ENCODE measurements at regions not wholly inside any gene's neighbourhood (a gene's known extent, or its start where the extent isn't known, plus 50 kb on each side); places are given as distances from the start of the nearest gene placed in this dataset.

- Histone ChIP-seq H3K27me3 (ENCODE audit: control insufficient read depth in 3 of 3, insufficient read depth in 3 of 3, low read length in 2 of 3) (no peaks in the 10 kb centered on the region), H3K27ac (ENCODE audit: low read depth in 1 of 2, low read length in 1 of 2) (no peak overlapping the region), H3K4me1 (ENCODE audit: control insufficient read depth in 5 of 5, insufficient read depth in 5 of 5, low read length in 5 of 5) (no peaks in the 10 kb centered on the region), H3K9me3 (ENCODE audit: control insufficient read depth in 4 of 4, insufficient read depth in 3 of 4, low read length in 3 of 4) (peaks cover 0 to 4% (median 0%) of the 10 kb centered on the region in 4 donors), H3K4me3 (no peak overlapping the region), H3K36me3 (ENCODE audit: control insufficient read depth in 4 of 4, insufficient read depth in 4 of 4, low read length in 4 of 4) (no peaks in the 10 kb centered on the region), H3K9ac (ENCODE audit: insufficient read depth in 1 of 2, low read length in 2 of 2) (no peak overlapping the region)
- DNase-seq (no peak), ATAC-seq (ENCODE audit: insufficient read depth, low FRiP score) (no peak)
- 82 to 83% methylated on average over 8 of the region's 8 CpGs for WGBS, 2 donors
- TF ChIP-seq, protein P1, sequence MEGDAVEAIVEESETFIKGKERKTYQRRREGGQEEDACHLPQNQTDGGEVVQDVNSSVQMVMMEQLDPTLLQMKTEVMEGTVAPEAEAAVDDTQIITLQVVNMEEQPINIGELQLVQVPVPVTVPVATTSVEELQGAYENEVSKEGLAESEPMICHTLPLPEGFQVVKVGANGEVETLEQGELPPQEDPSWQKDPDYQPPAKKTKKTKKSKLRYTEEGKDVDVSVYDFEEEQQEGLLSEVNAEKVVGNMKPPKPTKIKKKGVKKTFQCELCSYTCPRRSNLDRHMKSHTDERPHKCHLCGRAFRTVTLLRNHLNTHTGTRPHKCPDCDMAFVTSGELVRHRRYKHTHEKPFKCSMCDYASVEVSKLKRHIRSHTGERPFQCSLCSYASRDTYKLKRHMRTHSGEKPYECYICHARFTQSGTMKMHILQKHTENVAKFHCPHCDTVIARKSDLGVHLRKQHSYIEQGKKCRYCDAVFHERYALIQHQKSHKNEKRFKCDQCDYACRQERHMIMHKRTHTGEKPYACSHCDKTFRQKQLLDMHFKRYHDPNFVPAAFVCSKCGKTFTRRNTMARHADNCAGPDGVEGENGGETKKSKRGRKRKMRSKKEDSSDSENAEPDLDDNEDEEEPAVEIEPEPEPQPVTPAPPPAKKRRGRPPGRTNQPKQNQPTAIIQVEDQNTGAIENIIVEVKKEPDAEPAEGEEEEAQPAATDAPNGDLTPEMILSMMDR (IDR thresholded peaks at IDR 0.05; ENCODE audit: control extremely low read depth, extremely low read depth): no peak
Observed at GRCh38 chr2:33726415-33726814, 127.3 kb upstream of the FAM98A start.

DNA sequence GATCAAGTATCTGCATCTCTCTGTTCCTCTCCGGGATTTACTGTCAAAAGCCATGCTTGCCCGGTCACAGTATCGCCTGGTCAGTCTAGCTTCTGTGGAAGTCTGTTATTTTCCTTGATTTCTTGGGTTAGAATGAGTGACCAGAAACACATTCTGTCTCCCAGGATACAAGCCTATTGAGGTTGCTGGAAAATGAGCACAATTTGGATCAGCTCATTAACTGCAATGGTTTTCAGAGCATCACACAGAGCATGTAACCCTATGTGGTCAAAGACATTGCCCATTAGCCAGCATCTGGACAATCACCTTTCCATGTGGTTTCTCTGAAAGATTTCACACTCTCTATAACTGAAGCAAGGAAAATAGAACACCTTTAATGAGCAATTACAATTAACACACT, 124.2 kb upstream of the FAM98A start:
- H3K27ac ChIP-seq (ENCODE audit: low read depth in 1 of 2, low read length in 1 of 2): no peak overlapping the region
- no peak overlapping the region for H3K4me3 ChIP-seq
- H3K27me3 ChIP-seq (ENCODE audit: control insufficient read depth in 3 of 3, insufficient read depth in 3 of 3, low read length in 2 of 3): no peaks in the 10 kb centered on the region
- no peaks in the 10 kb centered on the region for H3K4me1 ChIP-seq (ENCODE audit: control insufficient read depth in 5 of 5, insufficient read depth in 5 of 5, low read length in 5 of 5)
- no peak overlapping the region for H3K9ac ChIP-seq (ENCODE audit: insufficient read depth in 1 of 2, low read length in 2 of 2)
- DNase-seq (no peak), ATAC-seq (ENCODE audit: insufficient read depth, low FRiP score) (no peak)
- TF ChIP-seq, protein P1 (IDR thresholded peaks at IDR 0.05; ENCODE audit: control extremely low read depth, extremely low read depth): no peak
- H3K36me3 ChIP-seq (ENCODE audit: control insufficient read depth in 4 of 4, insufficient read depth in 4 of 4, low read length in 4 of 4): no peaks in the 10 kb centered on the region
- H3K9me3 ChIP-seq (ENCODE audit: control insufficient read depth in 4 of 4, insufficient read depth in 3 of 4, low read length in 3 of 4): peaks cover 0 to 4% (median 0%) of the 10 kb centered on the region in 4 donors
- 64% methylated on average over 3 of the region's 3 CpGs for WGBS, 2 donors

GRCh38 chr2:33719067-33719466, 120.0 kb upstream of the FAM98A start:
- H3K27me3 ChIP-seq (ENCODE audit: control insufficient read depth in 3 of 3, insufficient read depth in 3 of 3, low read length in 2 of 3): no peaks in the 10 kb centered on the region
- DNase-seq (no peak), ATAC-seq (ENCODE audit: insufficient read depth, low FRiP score) (no peak)
- H3K9ac ChIP-seq (ENCODE audit: insufficient read depth in 1 of 2, low read length in 2 of 2): no peak overlapping the region
- no peaks in the 10 kb centered on the region for H3K36me3 ChIP-seq (ENCODE audit: control insufficient read depth in 4 of 4, insufficient read depth in 4 of 4, low read length in 4 of 4)
- no peak overlapping the region for H3K4me3 ChIP-seq
- 22 to 45% methylated on average over 2 of the region's 2 CpGs for WGBS, 2 donors
- TF ChIP-seq, protein P1 (IDR thresholded peaks at IDR 0.05; ENCODE audit: control extremely low read depth, extremely low read depth): no peak
- no peak overlapping the region for H3K27ac ChIP-seq (ENCODE audit: low read depth in 1 of 2, low read length in 1 of 2)
- H3K4me1 ChIP-seq (ENCODE audit: control insufficient read depth in 5 of 5, insufficient read depth in 5 of 5, low read length in 5 of 5): no peaks in the 10 kb centered on the region
- H3K9me3 ChIP-seq (ENCODE audit: control insufficient read depth in 4 of 4, insufficient read depth in 3 of 4, low read length in 3 of 4): no peaks in the 10 kb centered on the region

DNA sequence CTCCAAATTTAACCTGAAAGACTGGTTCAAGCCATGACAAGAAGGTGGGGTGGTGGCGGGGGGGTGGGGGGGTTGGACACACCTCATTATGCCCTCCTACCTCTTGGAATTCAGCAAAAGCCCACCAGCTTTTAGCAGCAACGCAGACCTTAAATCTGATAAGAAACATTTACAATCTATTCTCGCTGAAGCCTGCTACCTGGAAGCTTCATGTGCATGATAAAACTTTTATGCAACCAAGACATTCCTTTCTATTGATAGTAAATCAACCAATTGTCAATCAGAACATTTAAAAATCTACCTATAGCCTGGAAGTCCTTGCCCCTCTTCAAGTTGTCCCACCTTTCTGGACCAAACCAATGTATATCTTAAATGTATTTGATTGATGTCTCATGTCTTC, 113.6 kb upstream of the FAM98A start:
- no peaks in the 10 kb centered on the region for H3K27me3 ChIP-seq (ENCODE audit: control insufficient read depth in 3 of 3, insufficient read depth in 3 of 3, low read length in 2 of 3)
- DNase-seq: no peak
- ATAC-seq (ENCODE audit: insufficient read depth, low FRiP score): no peak
- no peaks in the 10 kb centered on the region for H3K4me1 ChIP-seq (ENCODE audit: control insufficient read depth in 5 of 5, insufficient read depth in 5 of 5, low read length in 5 of 5)
- H3K9me3 ChIP-seq (ENCODE audit: control insufficient read depth in 4 of 4, insufficient read depth in 3 of 4, low read length in 3 of 4): no peaks in the 10 kb centered on the region
- no peak overlapping the region for H3K27ac ChIP-seq (ENCODE audit: low read depth in 1 of 2, low read length in 1 of 2)
- no peak overlapping the region for H3K9ac ChIP-seq (ENCODE audit: insufficient read depth in 1 of 2, low read length in 2 of 2)
- no peaks in the 10 kb centered on the region for H3K36me3 ChIP-seq (ENCODE audit: control insufficient read depth in 4 of 4, insufficient read depth in 4 of 4, low read length in 4 of 4)
- TF ChIP-seq, protein P1 (IDR thresholded peaks at IDR 0.05; ENCODE audit: control extremely low read depth, extremely low read depth): no peak
- WGBS, 2 donors: 63 to 91% methylated on average over 3 of the region's 3 CpGs
- no peak overlapping the region for H3K4me3 ChIP-seq

Data from lung (tissue), 11 donors.